K562 (cell line): ENCODE measurements at regions not wholly inside any gene's neighbourhood (a gene's known extent, or its start where the extent isn't known, plus 50 kb on each side); places are given as distances from the start of the nearest gene placed in this dataset.

Experiments used
- CBX2 ChIP-seq: fragments of 200-600 bp; sonication (generic); IDR thresholded peaks from one replicate; pipeline ENCODE4 v1.6.1; 2012; ENCODE audit warnings: mild to moderate bottlenecking, low read length, inconsistent platforms; ENCODE audit not compliant: insufficient read depth, poor library complexity, severe bottlenecking
- CCAR2 ChIP-seq: fragments of 200-400 bp; formaldehyde crosslinking; IDR thresholded peaks from 2 replicates; pipeline ENCODE4 v1.6.1; 2017; ENCODE audit warnings: mild to moderate bottlenecking, low read depth, low read length
- E2F3 ChIP-seq: fragments of 250-450 bp; sonication (Bioruptor Pico); IDR thresholded peaks from 2 replicates; pipeline ENCODE4 v1.4.0; 2020; ENCODE audit warnings: mild to moderate bottlenecking
- GATA2 ChIP-seq: sonication (generic); formaldehyde crosslinking; IDR thresholded peaks from 2 replicates; pipeline ENCODE4 v1.4.0; 2020; ENCODE audit warnings: mild to moderate bottlenecking, missing genetic modification reagents
- MGA ChIP-seq: fragments of 450-650 bp; IDR thresholded peaks from 2 replicates; pipeline ENCODE4 v1.6.1; 2016; ENCODE audit warnings: mild to moderate bottlenecking, moderate library complexity
- NEUROD1 ChIP-seq: fragments of 150-350 bp; IDR thresholded peaks from 2 replicates; pipeline ENCODE4 v1.6.1; 2014; ENCODE audit warnings: borderline replicate concordance, low read length, low read depth; ENCODE audit not compliant: partially characterized antibody
- SP1 ChIP-seq: sonication (generic); formaldehyde crosslinking; IDR thresholded peaks from 2 replicates; pipeline ENCODE4 v1.8.1; 2022; ENCODE audit warnings: mild to moderate bottlenecking, missing genetic modification reagents
- TOE1 ChIP-seq, 2 experiments: fragments of 450-650 bp in 1 of 2; sonication (generic) in 1 of 2; formaldehyde crosslinking in 1 of 2; IDR thresholded peaks; 2 replicates each; pipeline versions ENCODE4 v1.7.1 to v1.8.0; 2016 to 2022; ENCODE audit warnings: borderline replicate concordance in 2 of 2, mild to moderate bottlenecking in 2 of 2, antibody characterized with exemption in 1 of 2, inconsistent platforms in 1 of 2, low read depth in 1 of 2, missing genetic modification reagents in 1 of 2, moderate library complexity in 1 of 2
- ZBTB33 ChIP-seq: sonication (generic); formaldehyde crosslinking; IDR thresholded peaks from 2 replicates; pipeline ENCODE4 v1.8.1; 2023; ENCODE audit warnings: mild to moderate bottlenecking, missing genetic modification reagents
- ZKSCAN8 ChIP-seq: fragments of 200-800 bp; sonication (Bioruptor generic); IDR thresholded peaks from 2 replicates; pipeline ENCODE4 v1.6.1; 2016; ENCODE audit warnings: missing genetic modification characterization, missing compliant biosample characterization
- ZNF384 ChIP-seq: IDR thresholded peaks from 2 replicates; pipeline ENCODE4 v1.6.1; 2012; ENCODE audit warnings: low read depth, low read length, improper control_type of control experiment
- TF ChIP-seq, protein P1 (sequence below), 2 experiments: fragments of 450-650 bp; conservative IDR thresholded peaks; 2 replicates each; pipeline ENCODE4 v1.6.1; 2017; ENCODE audit warnings: mild to moderate bottlenecking in 2 of 2, moderate library complexity in 2 of 2

- TF ChIP-seq MGA = no peak
- TF ChIP-seq GATA2 (CRISPR knock-in tag) = no peak
- TF ChIP-seq NEUROD1 = peak; percentile 67
- TF ChIP-seq ZKSCAN8 (CRISPR knock-in tag) = no peak
- TF ChIP-seq TOE1 (IDR thresholded peaks at IDR 0.05; ENCODE audit: borderline replicate concordance) = no peak
- no peak for TF ChIP-seq TOE1 (CRISPR knock-in tag; IDR thresholded peaks at IDR 0.05; ENCODE audit: borderline replicate concordance, low read depth)
- TF ChIP-seq E2F3 (CRISPR knock-in tag) = no peak
- TF ChIP-seq CCAR2 = no peak
- TF ChIP-seq, protein P1, sequence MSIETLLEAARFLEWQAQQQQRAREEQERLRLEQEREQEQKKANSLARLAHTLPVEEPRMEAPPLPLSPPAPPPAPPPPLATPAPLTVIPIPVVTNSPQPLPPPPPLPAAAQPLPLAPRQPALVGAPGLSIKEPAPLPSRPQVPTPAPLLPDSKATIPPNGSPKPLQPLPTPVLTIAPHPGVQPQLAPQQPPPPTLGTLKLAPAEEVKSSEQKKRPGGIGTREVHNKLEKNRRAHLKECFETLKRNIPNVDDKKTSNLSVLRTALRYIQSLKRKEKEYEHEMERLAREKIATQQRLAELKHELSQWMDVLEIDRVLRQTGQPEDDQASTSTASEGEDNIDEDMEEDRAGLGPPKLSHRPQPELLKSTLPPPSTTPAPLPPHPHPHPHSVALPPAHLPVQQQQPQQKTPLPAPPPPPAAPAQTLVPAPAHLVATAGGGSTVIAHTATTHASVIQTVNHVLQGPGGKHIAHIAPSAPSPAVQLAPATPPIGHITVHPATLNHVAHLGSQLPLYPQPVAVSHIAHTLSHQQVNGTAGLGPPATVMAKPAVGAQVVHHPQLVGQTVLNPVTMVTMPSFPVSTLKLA (conservative IDR thresholded peaks at IDR 0.05) = no peak
- no peak for TF ChIP-seq CBX2
- no peak for TF ChIP-seq SP1
- peak; percentile 100 for TF ChIP-seq ZNF384
- peak; percentile 81 for TF ChIP-seq ZBTB33 (CRISPR knock-in tag)
Observed at GRCh38 chrX:131746491-131746968, 202.7 kb downstream of the OR13H1 start (continued).
